Naive B cell (primary cell): ENCODE measurements at regions not wholly inside any gene's neighbourhood (a gene's known extent, or its start where the extent isn't known, plus 50 kb on each side); places are given as distances from the start of the nearest gene placed in this dataset.

Experiments used
- ATAC-seq, 2 donors: fragments of 150-1000 bp; cut with Tn5 transposase; 2 replicates each; pipeline ENCODE4 v1.10.0; 2021; ENCODE audit warnings: low read depth in 2 of 2, mild to moderate bottlenecking in 2 of 2, moderate library complexity in 2 of 2
- DNase-seq: peaks from one replicate; pipeline ENCODE4 v3.0.0; 2022
- H3K27ac Mint-ChIP-seq, 6 donors: one replicate each; pipeline ENCODE4 v1.8.0; 2020 to 2022; ENCODE audit warnings: mild to moderate bottlenecking in 6 of 6, mixed read lengths in 6 of 6, moderate library complexity in 5 of 6, inconsistent platforms in 2 of 6
- H3K27me3 Mint-ChIP-seq, 3 donors: one replicate each; pipeline ENCODE4 v1.8.0; 2021 to 2022; ENCODE audit warnings: mixed read lengths in 3 of 3, mild to moderate bottlenecking in 1 of 3
- H3K36me3 Mint-ChIP-seq, 2 donors: one replicate each; pipeline ENCODE4 v1.8.0; 2020 to 2022; ENCODE audit warnings: mixed read lengths in 2 of 2, inconsistent platforms in 1 of 2, mild to moderate bottlenecking in 1 of 2
- H3K4me1 Mint-ChIP-seq, 3 donors: one replicate each; pipeline ENCODE4 v1.8.0; 2020 to 2022; ENCODE audit warnings: mixed read lengths in 3 of 3, inconsistent platforms in 1 of 3, mild to moderate bottlenecking in 1 of 3, moderate library complexity in 1 of 3
- H3K4me3 Mint-ChIP-seq, 8 donors: one replicate each; pipeline ENCODE4 v1.8.0; 2020 to 2022; ENCODE audit warnings: mild to moderate bottlenecking in 8 of 8, mixed read lengths in 8 of 8, moderate library complexity in 8 of 8, inconsistent platforms in 2 of 8
- H3K9me3 Mint-ChIP-seq, 7 donors: one replicate each; pipeline ENCODE4 v1.8.0; 2020 to 2022; ENCODE audit warnings: mixed read lengths in 7 of 7, mild to moderate bottlenecking in 5 of 7, inconsistent platforms in 2 of 7, moderate library complexity in 1 of 7

GRCh38 chr11:98130117-98130625 is 890.6 kb upstream of the CNTN5 start:
- no peak for ATAC-seq
- peaks cover 6 to 18% (median 12%) of the 10 kb centered on the region in 7 donors for H3K9me3 Mint-ChIP-seq
- no peak for DNase-seq
- H3K27me3 Mint-ChIP-seq, result no peaks in the 10 kb centered on the region
- H3K4me1 Mint-ChIP-seq, result no peaks in the 10 kb centered on the region
- H3K36me3 Mint-ChIP-seq, result no peaks in the 10 kb centered on the region
- H3K4me3 Mint-ChIP-seq, result no peak overlapping the region
- H3K27ac Mint-ChIP-seq, result no peak overlapping the region

GRCh38 chr11:98136357-98136756 is 884.4 kb upstream of the CNTN5 start:
- H3K4me3 Mint-ChIP-seq, result no peak overlapping the region
- H3K9me3 Mint-ChIP-seq, result peaks cover under 1 to 11% (median 5%) of the 10 kb centered on the region in 7 donors
- no peaks in the 10 kb centered on the region for H3K27me3 Mint-ChIP-seq
- DNase-seq, result no peak
- no peaks in the 10 kb centered on the region for H3K4me1 Mint-ChIP-seq
- no peaks in the 10 kb centered on the region for H3K36me3 Mint-ChIP-seq
- no peak overlapping the region for H3K27ac Mint-ChIP-seq
- no peak for ATAC-seq

GRCh38 chr11:98137437-98137836 is 883.3 kb upstream of the CNTN5 start:
- DNase-seq, result no peak
- Mint-ChIP-seq H3K36me3 (no peaks in the 10 kb centered on the region), H3K9me3 (peaks cover 0 to 10% (median 4%) of the 10 kb centered on the region in 7 donors), H3K27me3 (no peaks in the 10 kb centered on the region), H3K27ac (no peak overlapping the region), H3K4me3 (no peak overlapping the region), H3K4me1 (no peaks in the 10 kb centered on the region)
- no peak for ATAC-seq

GRCh38 chr11:98143661-98144060 is 877.1 kb upstream of the CNTN5 start:
- H3K27ac Mint-ChIP-seq, result no peak overlapping the region
- no peak for DNase-seq
- H3K4me3 Mint-ChIP-seq, result no peak overlapping the region
- H3K27me3 Mint-ChIP-seq, result no peaks in the 10 kb centered on the region
- no peak for ATAC-seq
- H3K4me1 Mint-ChIP-seq, result no peaks in the 10 kb centered on the region
- H3K36me3 Mint-ChIP-seq, result no peaks in the 10 kb centered on the region
- peaks cover 8 to 24% (median 9%) of the 10 kb centered on the region in 7 donors for H3K9me3 Mint-ChIP-seq

- Mint-ChIP-seq H3K27ac (no peak overlapping the region), H3K4me3 (no peak overlapping the region), H3K4me1 (no peaks in the 10 kb centered on the region), H3K36me3 (no peaks in the 10 kb centered on the region), H3K27me3 (no peaks in the 10 kb centered on the region), H3K9me3 (peaks cover 2 to 24% (median 7%) of the 10 kb centered on the region in 7 donors)
- DNase-seq, result no peak
- ATAC-seq, result no peak
Measured at GRCh38 chr11:98153752-98154151, 867.0 kb upstream of the CNTN5 start.

- no peak for ATAC-seq
- H3K27ac Mint-ChIP-seq, result no peak overlapping the region
- peaks cover 2 to 15% (median 8%) of the 10 kb centered on the region in 7 donors for H3K9me3 Mint-ChIP-seq
Measured at GRCh38 chr11:98155696-98156095, 865.1 kb upstream of the CNTN5 start.

GRCh38 chr11:98177925-98178324 is 842.8 kb upstream of the CNTN5 start:
- ATAC-seq, result no peak
- peaks cover 0 to 9% (median 0%) of the 10 kb centered on the region in 7 donors for H3K9me3 Mint-ChIP-seq
- DNase-seq, result no peak
- H3K27ac Mint-ChIP-seq, result no peak overlapping the region
- no peaks in the 10 kb centered on the region for H3K4me1 Mint-ChIP-seq
- H3K36me3 Mint-ChIP-seq, result no peaks in the 10 kb centered on the region
- no peaks in the 10 kb centered on the region for H3K27me3 Mint-ChIP-seq
- no peak overlapping the region for H3K4me3 Mint-ChIP-seq

More at GRCh38 chr11:98155696-98156095, 865.1 kb upstream of the CNTN5 start:
- H3K27me3 Mint-ChIP-seq, result no peaks in the 10 kb centered on the region
- H3K4me3 Mint-ChIP-seq, result no peak overlapping the region
- H3K36me3 Mint-ChIP-seq, result no peaks in the 10 kb centered on the region
- H3K4me1 Mint-ChIP-seq, result no peaks in the 10 kb centered on the region
- DNase-seq, result no peak

- H3K36me3 Mint-ChIP-seq, result no peaks in the 10 kb centered on the region
- ATAC-seq, result no peak
- no peak for DNase-seq
- H3K4me1 Mint-ChIP-seq, result no peaks in the 10 kb centered on the region
- no peak overlapping the region for H3K4me3 Mint-ChIP-seq
- peaks cover 0 to 6% (median 0%) of the 10 kb centered on the region in 7 donors for H3K9me3 Mint-ChIP-seq
- H3K27me3 Mint-ChIP-seq, result no peaks in the 10 kb centered on the region
- no peak overlapping the region for H3K27ac Mint-ChIP-seq
Measured at GRCh38 chr11:98180511-98180910, 840.2 kb upstream of the CNTN5 start.

- H3K4me1 Mint-ChIP-seq, result no peaks in the 10 kb centered on the region
- H3K27ac Mint-ChIP-seq, result no peak overlapping the region
- H3K36me3 Mint-ChIP-seq, result no peaks in the 10 kb centered on the region
- no peak for ATAC-seq
- peaks cover 0 to 5% (median 0%) of the 10 kb centered on the region in 7 donors for H3K9me3 Mint-ChIP-seq
- no peak for DNase-seq
- H3K4me3 Mint-ChIP-seq, result no peak overlapping the region
- no peaks in the 10 kb centered on the region for H3K27me3 Mint-ChIP-seq
Measured at GRCh38 chr11:98180921-98181320, 839.8 kb upstream of the CNTN5 start.

GRCh38 chr11:98183034-98183433 is 837.7 kb upstream of the CNTN5 start:
- peaks cover 0 to 8% (median 2%) of the 10 kb centered on the region in 7 donors for H3K9me3 Mint-ChIP-seq
- no peak overlapping the region for H3K27ac Mint-ChIP-seq
- H3K36me3 Mint-ChIP-seq, result no peaks in the 10 kb centered on the region
- DNase-seq (no peak), ATAC-seq (no peak)
- no peak overlapping the region for H3K4me3 Mint-ChIP-seq
- no peaks in the 10 kb centered on the region for H3K4me1 Mint-ChIP-seq
- H3K27me3 Mint-ChIP-seq, result no peaks in the 10 kb centered on the region

- Mint-ChIP-seq H3K4me1 (no peaks in the 10 kb centered on the region), H3K4me3 (no peak overlapping the region), H3K36me3 (no peaks in the 10 kb centered on the region), H3K27me3 (no peaks in the 10 kb centered on the region), H3K9me3 (peaks cover 0 to 8% (median 2%) of the 10 kb centered on the region in 7 donors), H3K27ac (no peak overlapping the region)
- DNase-seq (no peak), ATAC-seq (no peak)
Measured at GRCh38 chr11:98185245-98185644, 835.5 kb upstream of the CNTN5 start.

GRCh38 chr11:98194611-98195010 is 826.1 kb upstream of the CNTN5 start:
- ATAC-seq (no peak), DNase-seq (no peak)
- Mint-ChIP-seq H3K27me3 (no peaks in the 10 kb centered on the region), H3K27ac (no peak overlapping the region), H3K4me1 (no peaks in the 10 kb centered on the region), H3K36me3 (no peaks in the 10 kb centered on the region), H3K4me3 (no peak overlapping the region), H3K9me3 (peaks cover 0 to 2% (median 0%) of the 10 kb centered on the region in 7 donors)

GRCh38 chr11:98195300-98195699 is 825.4 kb upstream of the CNTN5 start:
- no peaks in the 10 kb centered on the region for H3K36me3 Mint-ChIP-seq

GRCh38 chr11:98207086-98207485 is 813.7 kb upstream of the CNTN5 start:
- Mint-ChIP-seq H3K36me3 (no peaks in the 10 kb centered on the region), H3K4me1 (no peaks in the 10 kb centered on the region), H3K9me3 (peaks cover 0 to 17% (median 6%) of the 10 kb centered on the region in 7 donors), H3K27me3 (no peaks in the 10 kb centered on the region), H3K4me3 (no peak overlapping the region), H3K27ac (no peak overlapping the region)
- no peak for ATAC-seq
- no peak for DNase-seq

More at GRCh38 chr11:98195300-98195699, 825.4 kb upstream of the CNTN5 start:
- no peak overlapping the region for H3K27ac Mint-ChIP-seq
- no peak overlapping the region for H3K4me3 Mint-ChIP-seq
- no peaks in the 10 kb centered on the region for H3K27me3 Mint-ChIP-seq
- ATAC-seq, result no peak
- H3K9me3 Mint-ChIP-seq, result peaks cover 0 to 4% (median 0%) of the 10 kb centered on the region in 7 donors
- no peaks in the 10 kb centered on the region for H3K4me1 Mint-ChIP-seq
- no peak for DNase-seq

- peaks cover 0 to 3% (median 0%) of the 10 kb centered on the region in 7 donors for H3K9me3 Mint-ChIP-seq
- no peaks in the 10 kb centered on the region for H3K4me1 Mint-ChIP-seq
- H3K27me3 Mint-ChIP-seq, result no peaks in the 10 kb centered on the region
- no peak overlapping the region for H3K27ac Mint-ChIP-seq
- ATAC-seq, result no peak
- H3K4me3 Mint-ChIP-seq, result no peak overlapping the region
- DNase-seq, result no peak
- H3K36me3 Mint-ChIP-seq, result no peaks in the 10 kb centered on the region
Measured at GRCh38 chr11:98227278-98227677, 793.5 kb upstream of the CNTN5 start.
